Inflammatory macrophage (primary cell): ENCODE measurements at regions not wholly inside any gene's neighbourhood (a gene's known extent, or its start where the extent isn't known, plus 50 kb on each side); places are given as distances from the start of the nearest gene placed in this dataset.
"Not testable (repeated sequence)": the region's sequence is repeated elsewhere in the genome, so short reads cannot be mapped to it uniquely, and the experiment has no call there.

Source experiments
- DNase-seq, 2 donors: peaks; one replicate each; pipeline ENCODE4 v3.0.0-alpha.2; 2020 to 2022

GRCh38 chr16:58885528-58886170 is 151.5 kb upstream of the GOT2 start:
- no peak for DNase-seq

- DNase-seq, result peak in 1 of 2 donors; percentile 52
Observed at GRCh38 chr16:58884141-58884540, 150.0 kb upstream of the GOT2 start.

DNA sequence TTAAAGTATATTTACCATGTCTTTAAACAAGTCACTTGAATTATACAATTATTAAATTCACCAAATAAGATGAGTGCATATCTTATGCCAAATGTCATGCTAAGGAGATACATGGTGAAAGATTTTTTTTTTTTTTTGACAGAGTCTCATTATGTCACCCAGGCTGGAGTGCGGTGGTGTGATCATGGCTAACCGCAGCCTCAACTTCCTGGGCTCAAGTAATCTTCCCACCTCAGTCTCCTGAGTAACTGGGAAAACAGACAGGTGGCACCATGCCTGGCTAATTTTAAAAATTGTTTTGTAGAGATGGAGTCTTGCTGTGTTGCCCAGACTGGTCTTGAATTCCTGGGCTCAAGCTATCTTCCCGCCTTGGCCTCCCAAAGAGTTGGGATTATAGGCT is 149.0 kb upstream of the GOT2 start:
- peak; percentile 23 to 27 for DNase-seq

GRCh38 chr16:58882292-58882691 is 148.2 kb upstream of the GOT2 start:
- peak; percentile 72 to 85 for DNase-seq

GRCh38 chr16:58878641-58879040 is 144.5 kb upstream of the GOT2 start:
- DNase-seq, result not testable (repeated sequence)

DNA sequence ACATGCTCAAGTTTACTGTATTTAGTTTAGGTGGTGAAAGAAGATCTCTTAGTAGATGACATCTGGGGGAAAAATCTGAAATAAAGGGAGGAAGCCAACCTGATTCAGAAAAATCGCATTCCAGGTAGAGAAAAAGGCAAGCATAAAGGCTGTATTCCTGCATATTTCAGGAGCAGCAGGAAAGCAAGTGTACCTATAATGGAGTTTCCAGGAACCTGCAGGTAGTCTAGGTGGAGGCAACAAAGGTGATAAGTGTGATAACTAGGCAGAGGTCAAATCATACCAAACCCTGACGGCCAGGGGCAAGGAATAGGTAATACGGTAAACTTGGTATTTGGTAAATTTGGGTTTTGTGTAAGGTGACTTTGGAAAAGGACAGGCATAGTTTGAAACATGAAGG is 132.8 kb upstream of the GOT2 start:
- no peak for DNase-seq

DNA sequence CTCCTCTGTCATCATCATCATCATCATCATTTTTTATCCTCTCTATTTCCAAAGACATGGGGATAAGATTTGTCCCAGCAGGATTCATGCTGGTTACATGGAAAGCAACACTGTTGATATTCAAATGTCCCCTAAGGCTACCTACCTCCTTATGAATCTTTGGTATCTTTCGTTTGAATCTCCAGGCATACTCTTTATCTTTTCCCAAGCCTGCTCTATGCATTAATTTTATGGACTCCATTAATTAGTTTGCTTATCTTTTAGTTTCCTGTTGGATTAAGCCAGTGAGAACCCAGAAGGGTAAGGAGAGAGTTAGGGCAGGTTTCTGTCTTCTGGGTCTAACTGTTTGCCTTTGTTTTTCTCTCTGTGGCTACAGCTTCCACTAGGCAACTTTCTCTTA is 129.6 kb upstream of the GOT2 start:
- DNase-seq, result no peak

- DNase-seq, result no peak
Observed at GRCh38 chr16:58863042-58863441, 128.9 kb upstream of the GOT2 start.

GRCh38 chr16:58862334-58863021 is 128.4 kb upstream of the GOT2 start:
- DNase-seq, result no peak

DNA sequence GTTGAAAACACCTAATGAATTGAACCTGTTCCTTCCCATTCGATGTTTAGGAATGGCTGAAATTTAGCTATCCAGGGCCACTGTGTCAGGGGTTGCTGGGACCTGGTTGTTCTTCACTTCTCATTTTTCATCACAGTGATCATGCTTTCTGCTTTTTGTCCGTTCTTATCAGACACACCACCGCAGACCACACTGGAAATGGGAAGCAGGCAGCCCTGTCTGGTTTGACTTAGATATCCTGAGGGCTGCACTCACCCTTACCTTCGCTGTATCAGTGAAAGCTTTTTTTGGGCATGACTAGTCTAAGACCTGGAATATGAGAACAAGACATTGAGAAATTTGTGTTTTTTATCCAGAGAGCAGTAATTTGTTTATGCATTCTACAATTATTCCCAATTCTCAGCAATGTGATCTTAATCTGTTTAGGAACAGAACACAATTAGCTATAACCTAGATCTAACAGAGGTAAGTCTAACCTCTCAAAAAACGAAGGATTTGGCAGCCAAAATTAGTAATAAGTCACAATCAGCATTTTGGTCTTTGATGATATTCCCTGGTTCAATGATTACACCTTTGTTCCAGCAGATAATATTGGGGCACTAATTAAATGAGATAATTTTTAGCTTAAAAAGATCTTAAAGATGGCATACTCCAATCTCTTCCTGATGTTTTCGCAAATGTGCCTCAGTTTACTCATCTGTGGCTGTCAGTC is 126.0 kb upstream of the GOT2 start:
- peak in 1 of 2 donors; percentile 14 for DNase-seq

DNA sequence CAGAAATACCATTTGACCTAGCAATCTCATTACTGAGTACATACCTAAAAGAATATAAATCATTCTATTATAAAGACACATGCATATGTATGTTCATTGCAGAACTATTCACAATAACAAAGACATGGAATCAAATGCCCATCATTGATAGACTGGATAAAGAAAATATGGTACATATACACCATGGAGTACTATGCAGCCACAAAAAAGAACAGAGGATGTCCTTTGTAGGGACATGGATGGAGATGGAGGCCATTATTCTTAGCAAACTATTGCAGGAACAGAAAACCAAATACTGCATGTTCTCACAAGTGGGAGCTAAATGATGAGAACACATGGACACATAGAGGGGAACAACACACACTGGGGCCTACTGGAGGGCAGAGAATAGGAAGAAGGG is 124.5 kb upstream of the GOT2 start:
- not testable (repeated sequence) for DNase-seq

DNA sequence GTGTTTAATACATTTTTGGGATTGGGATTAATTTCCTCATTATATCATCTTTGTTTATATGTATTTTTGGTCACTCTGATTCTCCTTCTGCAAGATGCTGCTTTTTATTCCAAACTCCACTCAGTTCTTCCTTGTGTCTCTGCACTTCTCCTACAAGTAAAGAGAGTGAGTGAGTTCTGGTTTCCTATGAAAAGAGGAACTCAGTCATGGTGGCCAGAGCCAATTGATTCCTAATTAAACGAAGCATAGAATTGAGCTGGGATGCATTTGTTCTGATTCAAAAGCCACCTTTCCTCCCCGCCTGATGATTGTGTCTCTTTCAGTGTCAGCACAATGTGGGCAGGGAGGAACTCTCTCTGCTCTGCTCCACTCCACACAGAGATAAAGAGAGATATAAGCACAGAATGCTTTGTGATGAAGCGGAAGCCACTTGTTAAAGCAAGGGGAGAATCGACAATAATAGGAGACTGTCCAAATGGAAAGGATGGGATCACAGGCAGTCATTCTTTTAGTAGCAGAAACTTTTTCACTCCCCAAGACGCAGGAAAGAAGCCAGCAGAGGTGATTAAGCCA is 121.3 kb upstream of the GOT2 start:
- peak in 1 of 2 donors; percentile 8 for DNase-seq

- DNase-seq, result no peak
Observed at GRCh38 chr16:58853854-58854791, 120.0 kb upstream of the GOT2 start.

DNA sequence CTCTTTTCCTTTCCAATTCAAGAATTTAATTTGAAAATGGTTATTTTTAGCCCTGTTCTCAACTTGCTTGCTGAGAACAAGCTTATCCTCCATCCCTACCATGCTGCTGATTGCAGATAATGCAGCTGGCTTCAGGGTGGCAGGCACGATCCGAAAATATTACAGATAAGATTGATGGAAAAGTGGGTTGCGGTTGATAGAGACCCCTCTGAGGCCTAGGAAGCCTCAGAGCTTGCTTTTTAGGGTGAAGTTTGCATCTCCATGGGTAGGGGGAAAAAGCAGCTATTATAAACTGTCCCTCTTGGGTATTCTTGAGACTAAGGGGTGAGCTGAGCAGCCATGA is 116.5 kb upstream of the GOT2 start:
- DNase-seq, result no peak

DNA sequence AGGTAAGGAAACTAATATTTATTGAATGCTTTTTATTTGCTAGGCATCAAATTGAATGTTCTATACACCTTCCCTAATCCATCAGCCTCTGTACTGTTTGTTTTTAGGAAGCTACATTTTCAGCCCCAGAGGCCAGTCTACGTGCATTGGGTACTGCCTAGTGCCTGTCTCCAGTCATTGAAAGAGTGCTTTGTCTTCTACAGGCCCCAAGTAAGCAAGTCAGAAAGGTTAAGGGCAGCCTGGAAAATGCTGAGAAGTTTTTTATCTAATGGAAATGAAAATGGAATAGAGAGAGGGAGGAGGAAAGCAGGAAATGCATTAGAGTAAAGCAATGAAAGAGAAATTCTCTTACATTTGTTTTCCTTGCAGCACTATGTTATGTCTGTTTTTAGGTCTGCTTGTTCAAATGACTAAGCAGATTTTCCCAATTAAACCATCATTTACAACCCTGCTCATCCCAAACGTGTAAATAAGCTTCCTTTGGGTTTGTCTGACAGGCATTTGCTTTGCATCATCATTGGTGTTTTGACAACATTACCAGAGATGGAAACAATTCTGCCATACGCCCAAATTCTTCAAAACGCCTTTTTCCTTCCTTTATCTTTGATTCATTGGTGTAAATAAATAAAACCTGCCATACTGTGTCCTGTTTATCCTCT is 116.0 kb upstream of the GOT2 start:
- no peak for DNase-seq

DNA sequence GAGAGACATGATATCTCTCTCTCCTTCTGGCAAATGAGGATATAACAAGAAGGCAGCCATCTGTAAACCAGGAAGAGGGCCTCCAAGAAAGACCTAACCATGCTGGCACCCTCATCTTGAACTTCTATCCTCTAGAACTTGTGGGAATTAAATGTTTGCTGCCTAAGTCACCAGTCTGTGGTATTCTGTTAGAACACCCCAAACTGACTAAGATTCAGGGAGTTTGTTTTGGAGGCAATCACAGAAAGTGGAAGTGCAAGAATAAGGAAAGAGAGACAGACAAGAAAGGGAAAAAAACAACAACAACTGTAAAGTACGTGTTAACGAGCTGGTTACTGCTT is 114.5 kb upstream of the GOT2 start:
- no peak for DNase-seq

DNA sequence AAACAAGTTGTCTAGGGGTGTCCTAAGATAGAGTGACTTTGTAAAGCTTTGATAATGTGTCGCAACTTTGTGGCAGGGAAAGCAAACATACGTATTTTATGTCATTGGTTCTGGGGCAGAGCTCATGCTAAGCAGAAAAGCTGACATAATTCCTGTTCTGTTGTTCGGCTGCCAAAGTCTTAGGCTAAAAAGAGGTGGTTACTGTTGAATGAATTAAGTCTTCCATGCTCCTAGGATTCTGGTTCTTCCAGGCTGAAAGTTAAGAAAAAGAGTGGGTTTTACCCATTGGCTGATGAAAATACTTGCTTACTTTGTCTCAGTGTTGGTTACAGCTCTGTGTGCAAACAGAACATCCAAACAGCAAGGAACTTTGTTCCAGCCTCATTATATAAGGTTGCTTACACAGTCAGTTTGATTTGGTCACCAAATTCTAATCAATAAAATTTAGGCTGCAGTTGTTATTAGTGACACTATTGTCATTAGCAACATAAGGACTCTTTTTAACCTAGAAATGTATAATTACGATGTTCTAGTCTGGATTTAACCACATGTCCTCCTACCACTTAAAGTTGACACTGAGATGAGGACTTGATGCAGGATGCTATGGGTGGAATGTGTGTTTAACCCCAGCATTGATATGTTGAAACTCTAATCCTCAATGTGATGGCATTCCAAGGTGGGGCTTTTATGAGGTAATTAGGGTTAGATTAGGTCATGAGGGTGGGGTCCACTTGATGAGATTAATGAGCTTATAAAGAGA is 114.0 kb upstream of the GOT2 start:
- DNase-seq, result no peak

DNA sequence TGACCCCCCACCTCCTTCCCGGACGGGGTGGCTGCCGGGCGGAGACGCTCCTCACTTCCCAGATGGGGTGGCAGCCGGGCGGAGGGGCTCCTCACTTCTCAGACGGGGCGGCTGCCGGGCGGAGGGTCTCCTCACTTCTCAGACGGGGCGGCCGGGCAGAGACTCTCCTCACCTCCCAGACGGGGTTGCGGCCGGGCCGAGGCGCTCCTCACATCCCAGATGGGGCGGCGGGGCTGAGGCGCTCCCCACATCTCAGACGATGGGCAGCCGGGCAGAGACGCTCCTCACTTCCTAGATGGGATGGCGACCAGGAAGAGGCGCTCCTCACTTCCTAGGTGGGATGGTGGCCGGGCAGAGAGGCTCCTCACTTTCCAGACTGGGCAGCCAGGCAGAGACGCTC is 112.1 kb upstream of the GOT2 start:
- not testable (repeated sequence) for DNase-seq

- DNase-seq, result peak; percentile 33 to 45
Observed at GRCh38 chr16:58843675-58844074, 109.6 kb upstream of the GOT2 start.

DNA sequence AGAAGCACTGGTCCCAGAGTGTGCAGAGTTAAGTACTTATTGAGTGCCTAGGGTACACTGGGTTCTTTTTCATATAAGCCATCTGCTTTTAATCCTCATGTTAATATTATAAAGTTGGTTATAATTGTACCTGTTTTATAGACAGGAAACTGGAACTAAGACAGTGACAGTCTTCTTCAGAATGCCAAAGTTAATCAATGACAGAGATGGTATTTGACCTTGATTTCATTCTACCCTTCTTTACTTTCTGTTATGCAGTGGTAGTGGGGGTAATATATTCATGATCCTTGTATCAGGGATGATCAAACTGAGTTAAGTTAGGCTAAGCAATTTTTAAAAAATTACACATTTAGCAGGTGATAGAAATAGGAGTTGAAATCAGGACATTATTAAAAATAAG is 108.6 kb upstream of the GOT2 start:
- DNase-seq, result no peak

- no peak for DNase-seq
Observed at GRCh38 chr16:58842156-58842555, 108.0 kb upstream of the GOT2 start.
